Caco-2 (cell line): ENCODE measurements at regions not wholly inside any gene's neighbourhood (a gene's known extent, or its start where the extent isn't known, plus 50 kb on each side); places are given as distances from the start of the nearest gene placed in this dataset.

Source experiments
- BruUV-seq: library from RNA; stranded (reverse); fragments of 400-500 nt; replicated peaks from 2 replicates; lab custom pipeline; 2021; lab: Mats Ljungman, UMichigan
- CTCF ChIA-PET: fragments of 300-600 bp; sonication (Branson Sonifier 250); formaldehyde crosslinking; loops from one replicate; lab custom pipeline; 2022; ENCODE audit warnings: antibody characterized with exemption; lab: Charles Lee
- POLR2A ChIA-PET: fragments of 300-600 bp; sonication (Branson Sonifier 250); formaldehyde crosslinking; loops from one replicate; lab custom pipeline; 2022; ENCODE audit warnings: antibody characterized with exemption; lab: Charles Lee
- DNase-seq, 2 experiments: peaks; one replicate each; pipeline versions ENCODE4 v3.0.0 to v3.0.0-alpha.2; 2020 to 2022
- H3K27me3 ChIP-seq: replicated peaks from 2 replicates; pipeline ENCODE4 v1.6.0; 2011; ENCODE audit warnings: low read length; ENCODE audit not compliant: control insufficient read depth, insufficient read depth
- H3K36me3 ChIP-seq: 2 replicates; pipeline ENCODE4 v1.5.1; 2011; ENCODE audit warnings: low read length; ENCODE audit not compliant: control insufficient read depth, insufficient read depth
- H3K4me1 ChIP-seq: fragments of 250-450 bp; sonication (Bioruptor Pico); 2 replicates; pipeline ENCODE4 v1.5.1; 2020; ENCODE audit warnings: mild to moderate bottlenecking
- H3K4me3 ChIP-seq: 2 replicates; pipeline ENCODE4 v1.5.1; 2011; ENCODE audit warnings: low read depth, mild to moderate bottlenecking, control low read depth, low read length
- H3K9me3 ChIP-seq: fragments of 250-450 bp; sonication (Bioruptor Pico); 2 replicates; pipeline ENCODE4 v1.5.1; 2020; ENCODE audit warnings: mild to moderate bottlenecking, moderate library complexity
- H3K27ac Mint-ChIP-seq: one replicate; pipeline ENCODE4 v1.8.0; 2022; ENCODE audit warnings: mixed read lengths; ENCODE audit not compliant: unreplicated experiment
- H3K27me3 Mint-ChIP-seq: one replicate; pipeline ENCODE4 v1.8.0; 2022; ENCODE audit warnings: mixed read lengths; ENCODE audit not compliant: insufficient read depth, unreplicated experiment
- H3K36me3 Mint-ChIP-seq: one replicate; pipeline ENCODE4 v1.8.0; 2022; ENCODE audit warnings: mild to moderate bottlenecking, mixed read lengths; ENCODE audit not compliant: insufficient read depth, unreplicated experiment
- H3K4me1 Mint-ChIP-seq: one replicate; pipeline ENCODE4 v1.8.0; 2022; ENCODE audit warnings: low read depth, mixed read lengths; ENCODE audit not compliant: unreplicated experiment
- H3K4me3 Mint-ChIP-seq: one replicate; pipeline ENCODE4 v1.8.0; 2022; ENCODE audit warnings: mild to moderate bottlenecking, moderate library complexity, mixed read lengths; ENCODE audit not compliant: unreplicated experiment
- H3K9me3 Mint-ChIP-seq: one replicate; pipeline ENCODE4 v1.8.0; 2022; ENCODE audit warnings: mixed read lengths; ENCODE audit not compliant: unreplicated experiment
- intact Hi-C: fragments of 100-400 bp; cut with micrococcal nuclease; formaldehyde crosslinking; loops from one replicate; pipeline ENCODE4 v1.10.0; 2022; ENCODE audit not compliant: unreplicated experiment
- TF ChIP-seq, protein P1 (sequence below), 2 experiments: fragments of 200-600 bp in 1 of 2; IDR thresholded peaks; 1 replicate in 1 of 2; 2 replicates in 1 of 2; pipeline versions ENCODE4 v1.5.1 to v1.8.0; 2011 to 2022; ENCODE audit warnings: antibody characterized with exemption in 1 of 2, control low read depth in 1 of 2, inconsistent platforms in 1 of 2, low read depth in 1 of 2, low read length in 1 of 2, mild to moderate bottlenecking in 1 of 2, moderate library complexity in 1 of 2; ENCODE audit not compliant: insufficient read depth in 1 of 2, severe bottlenecking in 1 of 2, unreplicated experiment in 1 of 2

GRCh38 chr3:27993051-27993450 is 248.4 kb upstream of the CMC1 start:
- no peak overlapping the region for H3K4me3 Mint-ChIP-seq
- ChIA-PET CTCF (no interaction called here), POLR2A (no interaction called here)
- H3K27ac Mint-ChIP-seq = no peak overlapping the region
- no peaks in the 10 kb centered on the region for H3K9me3 ChIP-seq
- BruUV-seq = no TSS peak
- H3K36me3 ChIP-seq = no peaks in the 10 kb centered on the region
- no peaks in the 10 kb centered on the region for H3K27me3 ChIP-seq
- TF ChIP-seq, protein P1, sequence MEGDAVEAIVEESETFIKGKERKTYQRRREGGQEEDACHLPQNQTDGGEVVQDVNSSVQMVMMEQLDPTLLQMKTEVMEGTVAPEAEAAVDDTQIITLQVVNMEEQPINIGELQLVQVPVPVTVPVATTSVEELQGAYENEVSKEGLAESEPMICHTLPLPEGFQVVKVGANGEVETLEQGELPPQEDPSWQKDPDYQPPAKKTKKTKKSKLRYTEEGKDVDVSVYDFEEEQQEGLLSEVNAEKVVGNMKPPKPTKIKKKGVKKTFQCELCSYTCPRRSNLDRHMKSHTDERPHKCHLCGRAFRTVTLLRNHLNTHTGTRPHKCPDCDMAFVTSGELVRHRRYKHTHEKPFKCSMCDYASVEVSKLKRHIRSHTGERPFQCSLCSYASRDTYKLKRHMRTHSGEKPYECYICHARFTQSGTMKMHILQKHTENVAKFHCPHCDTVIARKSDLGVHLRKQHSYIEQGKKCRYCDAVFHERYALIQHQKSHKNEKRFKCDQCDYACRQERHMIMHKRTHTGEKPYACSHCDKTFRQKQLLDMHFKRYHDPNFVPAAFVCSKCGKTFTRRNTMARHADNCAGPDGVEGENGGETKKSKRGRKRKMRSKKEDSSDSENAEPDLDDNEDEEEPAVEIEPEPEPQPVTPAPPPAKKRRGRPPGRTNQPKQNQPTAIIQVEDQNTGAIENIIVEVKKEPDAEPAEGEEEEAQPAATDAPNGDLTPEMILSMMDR (IDR thresholded peaks at IDR 0.05; ENCODE audit: insufficient read depth in 1 of 2, low read depth in 1 of 2, low read length in 1 of 2, severe bottlenecking in 1 of 2, unreplicated experiment in 1 of 2) = no peak
- no peaks in the 10 kb centered on the region for H3K36me3 Mint-ChIP-seq
- no peak overlapping the region for H3K4me3 ChIP-seq
- H3K9me3 Mint-ChIP-seq = no peaks in the 10 kb centered on the region
- DNase-seq = no peak
- no peaks in the 10 kb centered on the region for H3K4me1 ChIP-seq
- H3K27me3 Mint-ChIP-seq = peaks cover 6% of the 10 kb centered on the region
- no peaks in the 10 kb centered on the region for H3K4me1 Mint-ChIP-seq
- intact Hi-C loops = no loop called here

DNA sequence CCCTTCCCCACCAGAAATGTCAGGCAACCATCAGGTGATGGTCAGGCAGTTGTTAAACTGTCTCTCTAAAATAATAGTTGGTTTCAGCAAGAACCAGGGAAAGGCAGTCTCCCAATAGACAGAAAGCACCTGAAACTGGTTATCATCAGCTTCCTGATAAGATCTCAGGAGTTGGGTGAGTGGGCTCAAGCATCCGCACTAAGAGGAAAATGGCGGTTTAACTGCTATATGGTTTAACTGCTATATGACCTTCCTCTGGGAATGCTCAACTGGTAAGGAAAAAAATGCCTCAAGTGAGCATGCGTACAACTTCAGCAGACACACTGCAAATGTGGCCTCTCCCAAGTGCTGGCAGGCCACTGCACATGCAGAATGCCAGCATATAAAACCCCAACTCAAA is 240.8 kb upstream of the CMC1 start:
- CTCF ChIA-PET = no interaction called here
- H3K36me3 Mint-ChIP-seq = no peaks in the 10 kb centered on the region
- no TSS peak for BruUV-seq
- Histone ChIP-seq H3K4me1 (no peaks in the 10 kb centered on the region), H3K4me3 (no peak overlapping the region), H3K9me3 (no peaks in the 10 kb centered on the region), H3K27me3 (no peaks in the 10 kb centered on the region), H3K36me3 (no peaks in the 10 kb centered on the region)
- peaks cover 10% of the 10 kb centered on the region for H3K9me3 Mint-ChIP-seq
- TF ChIP-seq, protein P1 (IDR thresholded peaks at IDR 0.05; ENCODE audit: insufficient read depth in 1 of 2, low read depth in 1 of 2, low read length in 1 of 2, severe bottlenecking in 1 of 2, unreplicated experiment in 1 of 2) = no peak
- no peak overlapping the region for H3K4me3 Mint-ChIP-seq
- intact Hi-C loops = no loop called here
- no peak for DNase-seq
- POLR2A ChIA-PET = no interaction called here
- no peaks in the 10 kb centered on the region for H3K4me1 Mint-ChIP-seq
- H3K27ac Mint-ChIP-seq = no peak overlapping the region
- H3K27me3 Mint-ChIP-seq = no peaks in the 10 kb centered on the region

DNA sequence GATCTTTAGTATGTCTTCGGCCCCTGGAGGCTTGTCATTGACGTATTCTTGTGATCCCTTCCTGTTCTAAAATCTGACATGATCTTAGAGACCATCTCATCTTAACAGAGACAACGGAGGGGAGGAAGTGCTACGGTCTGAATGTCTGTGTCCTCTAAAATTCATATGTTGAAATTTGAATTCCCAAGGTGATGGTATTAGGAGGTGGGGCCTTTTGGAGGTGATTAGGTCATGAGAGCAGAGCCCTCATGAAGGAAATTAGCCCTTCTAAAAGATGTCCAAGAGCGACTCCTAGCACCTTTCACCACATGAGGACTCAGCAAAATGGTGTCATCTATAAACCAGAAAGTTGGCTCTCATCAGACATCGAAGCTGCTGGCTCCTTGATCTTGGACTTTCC is 233.2 kb upstream of the CMC1 start:
- Histone ChIP-seq H3K4me1 (no peaks in the 10 kb centered on the region), H3K36me3 (no peaks in the 10 kb centered on the region), H3K4me3 (no peak overlapping the region), H3K27me3 (no peaks in the 10 kb centered on the region), H3K9me3 (no peaks in the 10 kb centered on the region)
- peaks cover 10% of the 10 kb centered on the region for H3K9me3 Mint-ChIP-seq
- no peak for DNase-seq
- no peak overlapping the region for H3K4me3 Mint-ChIP-seq
- no peaks in the 10 kb centered on the region for H3K27me3 Mint-ChIP-seq
- TF ChIP-seq, protein P1 (IDR thresholded peaks at IDR 0.05; ENCODE audit: insufficient read depth in 1 of 2, low read depth in 1 of 2, low read length in 1 of 2, severe bottlenecking in 1 of 2, unreplicated experiment in 1 of 2) = no peak
- CTCF ChIA-PET = no interaction called here
- no peaks in the 10 kb centered on the region for H3K36me3 Mint-ChIP-seq
- no TSS peak for BruUV-seq
- POLR2A ChIA-PET = no interaction called here
- no peaks in the 10 kb centered on the region for H3K4me1 Mint-ChIP-seq
- no peak overlapping the region for H3K27ac Mint-ChIP-seq
- intact Hi-C loops = no loop called here
